Right atrium auricular region (tissue), 2 donors: ENCODE measurements at regions not wholly inside any gene's neighbourhood (a gene's known extent, or its start where the extent isn't known, plus 50 kb on each side); places are given as distances from the start of the nearest gene placed in this dataset.

Source experiments
- DNase-seq: peaks from one replicate; pipeline ENCODE4 v3.0.0-alpha.2; 2019; ENCODE audit warnings: low spot score
- H3K27ac ChIP-seq, 2 donors: fragments of 200-600 bp; sonication (generic); 1 replicate in 1 of 2; 2 replicates in 1 of 2; pipeline ENCODE4 v1.5.1; 2016 to 2019
- H3K27me3 ChIP-seq, 2 donors: fragments of 200-600 bp; sonication (generic); one replicate each; pipeline versions ENCODE4 v1.5.1 to v1.6.0; 2017 to 2019
- H3K36me3 ChIP-seq: fragments of 200-600 bp; sonication (generic); one replicate; pipeline ENCODE4 v1.5.1; 2016
- H3K4me1 ChIP-seq, 2 donors: fragments of 200-600 bp; sonication (generic); one replicate each; pipeline versions ENCODE4 v1.5.1 to v1.6.0; 2017 to 2019
- H3K4me3 ChIP-seq, 2 donors: fragments of 200-600 bp; sonication (generic); 1 replicate in 1 of 2; 2 replicates in 1 of 2; pipeline ENCODE4 v1.5.1; 2017 to 2019; ENCODE audit warnings: mild to moderate bottlenecking in 1 of 2, moderate library complexity in 1 of 2
- H3K9me3 ChIP-seq, 2 donors: fragments of 200-600 bp; sonication (generic); one replicate each; pipeline ENCODE4 v1.5.1; 2019
- TF ChIP-seq, protein P1 (sequence below), 2 donors: fragments of 200-600 bp; sonication (generic); IDR thresholded peaks; one replicate each; pipeline ENCODE4 v1.5.1; 2019; ENCODE audit warnings: antibody characterized with exemption in 2 of 2

DNA sequence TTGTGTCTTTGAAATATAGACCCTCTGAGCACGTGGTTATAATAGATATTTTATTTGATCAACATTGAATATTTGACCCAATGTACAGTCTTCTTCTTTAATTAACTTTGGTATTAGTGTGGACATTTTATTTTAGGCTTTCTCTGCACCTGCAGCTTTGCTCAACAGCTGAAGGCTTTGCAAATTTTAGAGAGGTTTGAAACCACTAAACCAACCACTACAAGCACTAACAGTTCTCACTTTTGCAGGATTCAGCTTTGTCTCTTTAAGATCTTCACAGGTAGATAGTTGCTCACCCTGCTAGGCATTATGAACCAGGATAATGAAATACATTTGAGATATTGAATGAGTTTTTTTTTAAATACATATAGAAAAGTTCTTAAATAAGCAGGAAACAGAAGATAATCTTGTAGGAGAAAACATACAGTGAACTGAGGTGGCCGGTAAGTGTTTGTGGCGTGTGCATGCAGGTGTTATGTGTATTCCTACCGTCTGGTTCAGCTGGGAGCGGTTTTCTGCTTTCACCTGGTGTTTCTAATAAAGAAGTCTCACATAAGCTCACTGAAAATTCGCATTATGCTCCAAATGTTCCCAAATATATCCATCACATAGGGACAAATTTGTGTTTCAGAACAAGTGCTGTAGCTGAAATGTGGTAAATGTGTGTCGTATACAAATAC is 1508.3 kb upstream of the TENM3 start:
- H3K27me3 ChIP-seq: no peaks in the 10 kb centered on the region
- H3K4me1 ChIP-seq: no peaks in the 10 kb centered on the region
- H3K27ac ChIP-seq: no peak overlapping the region
- TF ChIP-seq, protein P1, sequence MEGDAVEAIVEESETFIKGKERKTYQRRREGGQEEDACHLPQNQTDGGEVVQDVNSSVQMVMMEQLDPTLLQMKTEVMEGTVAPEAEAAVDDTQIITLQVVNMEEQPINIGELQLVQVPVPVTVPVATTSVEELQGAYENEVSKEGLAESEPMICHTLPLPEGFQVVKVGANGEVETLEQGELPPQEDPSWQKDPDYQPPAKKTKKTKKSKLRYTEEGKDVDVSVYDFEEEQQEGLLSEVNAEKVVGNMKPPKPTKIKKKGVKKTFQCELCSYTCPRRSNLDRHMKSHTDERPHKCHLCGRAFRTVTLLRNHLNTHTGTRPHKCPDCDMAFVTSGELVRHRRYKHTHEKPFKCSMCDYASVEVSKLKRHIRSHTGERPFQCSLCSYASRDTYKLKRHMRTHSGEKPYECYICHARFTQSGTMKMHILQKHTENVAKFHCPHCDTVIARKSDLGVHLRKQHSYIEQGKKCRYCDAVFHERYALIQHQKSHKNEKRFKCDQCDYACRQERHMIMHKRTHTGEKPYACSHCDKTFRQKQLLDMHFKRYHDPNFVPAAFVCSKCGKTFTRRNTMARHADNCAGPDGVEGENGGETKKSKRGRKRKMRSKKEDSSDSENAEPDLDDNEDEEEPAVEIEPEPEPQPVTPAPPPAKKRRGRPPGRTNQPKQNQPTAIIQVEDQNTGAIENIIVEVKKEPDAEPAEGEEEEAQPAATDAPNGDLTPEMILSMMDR (IDR thresholded peaks at IDR 0.05): no peak
- H3K4me3 ChIP-seq: no peak overlapping the region
- no peaks in the 10 kb centered on the region for H3K9me3 ChIP-seq
- no peaks in the 10 kb centered on the region for H3K36me3 ChIP-seq
- DNase-seq: no peak

DNA sequence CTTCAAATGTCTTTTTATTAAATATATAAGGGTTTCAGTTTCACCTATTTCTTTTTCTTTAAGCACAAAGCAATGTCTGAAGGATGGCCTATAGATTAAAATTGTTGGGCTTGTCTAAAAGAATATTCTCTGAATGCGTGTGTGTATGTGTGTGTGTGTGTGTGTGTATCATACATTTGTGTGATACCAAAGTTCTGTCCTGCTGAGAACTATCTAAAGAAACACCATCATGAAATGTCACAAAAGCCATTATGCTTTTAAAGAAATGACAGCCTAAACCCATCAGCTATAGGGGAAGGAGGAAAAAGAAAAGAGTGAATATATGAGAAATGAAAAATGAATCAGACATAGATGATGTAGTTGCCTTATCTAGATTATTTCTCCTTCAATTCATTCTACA is 1501.5 kb upstream of the TENM3 start:
- TF ChIP-seq, protein P1 (IDR thresholded peaks at IDR 0.05): no peak

DNA sequence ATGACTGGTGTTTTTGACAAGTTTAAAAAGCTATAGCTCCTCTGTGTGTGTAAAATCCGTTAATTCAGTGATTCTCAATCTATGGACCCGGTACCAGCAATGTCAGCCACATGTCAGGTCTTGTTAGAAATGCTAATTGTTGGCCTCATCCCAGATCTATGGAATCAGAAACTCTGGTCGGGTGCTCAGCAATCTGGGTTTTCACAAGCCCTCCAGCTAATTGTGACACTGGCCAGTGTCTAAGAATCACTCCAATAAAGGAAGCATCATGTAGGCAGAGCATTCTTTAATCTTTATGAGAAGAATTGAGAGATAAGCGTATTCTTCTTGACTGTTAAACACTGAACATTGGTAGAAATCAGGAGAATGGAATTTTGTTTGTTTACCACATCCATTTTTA is 1498.2 kb upstream of the TENM3 start:
- Histone ChIP-seq H3K9me3 (no peaks in the 10 kb centered on the region), H3K4me3 (no peak overlapping the region), H3K4me1 (no peaks in the 10 kb centered on the region), H3K36me3 (no peaks in the 10 kb centered on the region), H3K27ac (no peak overlapping the region), H3K27me3 (no peaks in the 10 kb centered on the region)
- DNase-seq: no peak
- TF ChIP-seq, protein P1 (IDR thresholded peaks at IDR 0.05): no peak

More for the DNA sequence above, 1501.5 kb upstream of the TENM3 start:
- Histone ChIP-seq H3K27me3 (no peaks in the 10 kb centered on the region), H3K4me3 (no peak overlapping the region), H3K9me3 (no peaks in the 10 kb centered on the region), H3K27ac (no peak overlapping the region), H3K4me1 (no peaks in the 10 kb centered on the region), H3K36me3 (no peaks in the 10 kb centered on the region)
- DNase-seq: no peak

DNA sequence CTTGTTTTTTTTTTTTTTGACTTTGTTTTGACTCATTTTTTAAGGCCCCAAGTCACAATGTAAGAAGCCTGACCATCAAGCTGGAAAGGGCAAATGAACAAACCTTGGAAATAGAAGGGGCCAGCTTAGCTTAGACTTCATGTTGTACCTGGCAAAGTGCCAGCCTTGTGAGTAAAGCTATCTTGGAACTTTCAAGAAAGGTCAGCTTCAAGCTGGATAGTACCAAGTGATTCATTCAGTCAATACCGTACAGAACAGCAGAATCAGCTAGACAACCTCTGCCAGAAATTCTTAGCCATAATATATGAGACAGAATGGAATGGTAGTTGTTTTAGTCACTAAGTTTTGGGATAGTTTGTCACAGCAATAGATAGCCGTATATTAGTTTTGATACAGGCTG is 1492.2 kb upstream of the TENM3 start:
- Histone ChIP-seq H3K4me3 (no peak overlapping the region), H3K9me3 (no peaks in the 10 kb centered on the region), H3K27ac (no peak overlapping the region), H3K27me3 (no peaks in the 10 kb centered on the region), H3K4me1 (no peaks in the 10 kb centered on the region), H3K36me3 (no peaks in the 10 kb centered on the region)
- DNase-seq: no peak
- TF ChIP-seq, protein P1 (IDR thresholded peaks at IDR 0.05): no peak

DNA sequence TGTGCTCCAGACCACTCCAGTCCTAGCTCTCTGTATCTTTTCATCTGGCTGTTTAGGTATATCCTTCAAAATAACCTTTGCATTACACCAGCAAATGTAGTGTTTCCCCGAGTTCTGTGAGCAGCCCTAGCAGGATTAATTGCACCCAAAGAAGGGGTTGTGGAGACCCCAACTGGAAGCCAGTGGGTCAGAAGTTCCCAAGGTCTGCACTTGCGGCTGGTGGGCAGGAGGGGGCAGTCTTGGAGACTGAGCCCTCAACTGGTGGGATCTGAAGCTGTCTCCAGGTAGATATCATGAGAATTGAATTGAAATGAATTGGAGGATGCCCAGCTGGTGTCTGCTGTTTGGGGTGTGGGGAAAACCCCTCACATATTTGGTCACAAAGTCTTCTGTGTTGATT is 1485.3 kb upstream of the TENM3 start:
- Histone ChIP-seq H3K27ac (no peak overlapping the region), H3K4me3 (no peak overlapping the region), H3K36me3 (no peaks in the 10 kb centered on the region), H3K4me1 (no peaks in the 10 kb centered on the region), H3K9me3 (no peaks in the 10 kb centered on the region), H3K27me3 (no peaks in the 10 kb centered on the region)
- no peak for DNase-seq
- TF ChIP-seq, protein P1 (IDR thresholded peaks at IDR 0.05): no peak

DNA sequence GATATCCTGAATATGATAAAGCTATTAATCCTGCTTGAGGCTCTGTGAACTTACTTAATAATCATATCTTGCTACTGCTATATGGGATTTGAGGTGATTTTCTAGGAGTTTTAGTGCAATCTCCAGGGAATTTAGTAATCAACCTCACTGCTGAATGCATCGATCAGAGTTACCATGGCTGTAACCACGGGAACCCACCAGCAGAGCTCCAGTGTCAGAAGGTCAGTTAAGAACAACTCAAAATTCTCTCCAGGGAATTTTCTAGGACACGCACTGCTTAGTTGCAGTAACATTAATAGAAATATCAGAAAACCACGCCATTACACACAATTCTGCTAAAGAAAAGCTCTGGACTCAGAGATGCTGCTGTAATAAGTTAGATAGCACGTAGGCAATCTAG is 1477.2 kb upstream of the TENM3 start:
- Histone ChIP-seq H3K9me3 (no peaks in the 10 kb centered on the region), H3K27ac (no peak overlapping the region), H3K4me1 (no peaks in the 10 kb centered on the region), H3K36me3 (no peaks in the 10 kb centered on the region), H3K27me3 (no peaks in the 10 kb centered on the region), H3K4me3 (no peak overlapping the region)
- TF ChIP-seq, protein P1 (IDR thresholded peaks at IDR 0.05): no peak
- DNase-seq: no peak
